ENCODE measurements at regions not wholly inside any gene's neighbourhood (a gene's known extent, or its start where the extent isn't known, plus 50 kb on each side); places are given as distances from the start of the nearest gene placed in this dataset.

GRCh38 chr13:29909975-29910674, 59.7 kb upstream of the UBL3 start:
- DNase-seq (ENCODE audit: extremely low read depth in 1 of 2, low read depth in 1 of 2) = no peak

GRCh38 chr13:29909081-29909730, 58.8 kb upstream of the UBL3 start:
- no peak for DNase-seq (ENCODE audit: extremely low read depth in 1 of 2, low read depth in 1 of 2)

GRCh38 chr13:29908416-29909080, 58.1 kb upstream of the UBL3 start:
- DNase-seq (ENCODE audit: extremely low read depth in 1 of 2, low read depth in 1 of 2) = no peak

GRCh38 chr13:29907670-29908069, 57.3 kb upstream of the UBL3 start:
- no peak for DNase-seq (ENCODE audit: extremely low read depth in 1 of 2, low read depth in 1 of 2)

GRCh38 chr13:29906432-29907011, 56.1 kb upstream of the UBL3 start:
- DNase-seq (ENCODE audit: extremely low read depth in 1 of 2, low read depth in 1 of 2) = no peak

- no peak for DNase-seq (ENCODE audit: extremely low read depth in 1 of 2, low read depth in 1 of 2)
These were observed 55.4 kb upstream of the UBL3 start for GRCh38 chr13:29905845-29906244.

GRCh38 chr13:29903996-29904395, 53.6 kb upstream of the UBL3 start:
- no peak for DNase-seq (ENCODE audit: extremely low read depth in 1 of 2, low read depth in 1 of 2)

- DNase-seq (ENCODE audit: extremely low read depth in 1 of 2, low read depth in 1 of 2) = no peak
These were observed 53.1 kb upstream of the UBL3 start for GRCh38 chr13:29903543-29903942.

- DNase-seq (ENCODE audit: extremely low read depth in 1 of 2, low read depth in 1 of 2) = no peak
These were observed 52.4 kb upstream of the UBL3 start for GRCh38 chr13:29902632-29903305.

- DNase-seq (ENCODE audit: extremely low read depth in 1 of 2, low read depth in 1 of 2) = no peak
These were observed 51.6 kb upstream of the UBL3 start for GRCh38 chr13:29901710-29902631.
